ENCODE measurements at regions not wholly inside any gene's neighbourhood (a gene's known extent, or its start where the extent isn't known, plus 50 kb on each side); places are given as distances from the start of the nearest gene placed in this dataset.
"Not testable (repeated sequence)": the region's sequence is repeated elsewhere in the genome, so short reads cannot be mapped to it uniquely, and the experiment has no call there.

DNA sequence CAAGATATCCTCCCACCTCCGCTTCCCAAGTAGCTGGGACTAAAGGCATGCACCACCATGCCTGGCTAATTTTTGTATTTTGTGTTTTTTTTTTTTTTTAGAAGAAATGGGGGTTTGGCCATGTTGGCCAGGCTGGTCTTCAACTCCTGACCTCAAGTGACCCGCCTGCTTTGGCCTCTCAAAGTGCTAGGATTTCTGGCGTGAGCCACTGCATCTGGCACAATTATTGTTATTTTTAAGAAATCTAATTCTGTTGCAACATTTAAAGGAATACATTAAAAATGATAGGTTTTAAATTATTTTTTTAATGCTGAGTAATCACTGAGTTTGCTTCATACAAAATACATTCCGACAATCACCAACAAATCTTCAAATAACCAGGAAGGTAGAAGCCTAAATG lies 178.1 kb upstream of the SEMA3E start:
- DNase-seq: no peak

DNA sequence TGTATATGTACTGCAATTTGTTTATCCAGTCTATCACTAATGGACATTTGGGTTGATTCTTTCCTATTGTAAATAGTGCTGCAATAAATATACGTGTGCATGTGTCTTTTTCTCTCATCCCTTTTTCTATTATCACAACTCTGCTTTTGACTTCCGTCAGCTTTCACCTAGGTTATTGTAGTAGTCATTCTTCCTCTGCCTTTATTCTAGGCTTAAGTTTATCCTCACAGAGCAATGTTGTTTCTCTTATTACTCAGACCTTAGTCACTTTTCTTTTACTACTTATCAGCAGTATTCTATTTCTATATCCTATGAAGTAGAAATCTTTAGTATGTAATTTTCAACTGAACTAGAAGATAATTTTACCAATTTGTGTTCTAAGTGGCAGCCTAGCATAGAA lies 175.3 kb upstream of the SEMA3E start:
- DNase-seq: no peak

DNA sequence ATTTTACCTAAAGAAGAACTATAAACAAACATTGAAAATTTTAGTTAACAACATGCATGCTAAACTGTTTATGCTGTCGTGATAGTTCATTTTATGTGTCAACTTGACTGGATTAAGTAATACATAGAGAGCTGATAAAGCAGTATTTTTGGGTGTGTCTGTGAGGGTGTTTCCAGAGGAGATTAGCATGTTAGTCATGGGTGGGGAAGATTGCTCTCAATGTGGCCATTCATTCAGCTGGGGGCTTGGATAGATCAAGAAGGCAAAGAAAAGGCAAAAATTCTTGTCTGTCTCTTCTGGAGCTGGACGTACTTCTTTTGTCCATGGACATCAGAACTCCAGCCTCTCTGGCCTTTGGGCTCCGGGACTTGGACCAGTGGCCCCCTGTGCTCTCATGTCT lies 172.9 kb upstream of the SEMA3E start:
- DNase-seq: no peak

DNA sequence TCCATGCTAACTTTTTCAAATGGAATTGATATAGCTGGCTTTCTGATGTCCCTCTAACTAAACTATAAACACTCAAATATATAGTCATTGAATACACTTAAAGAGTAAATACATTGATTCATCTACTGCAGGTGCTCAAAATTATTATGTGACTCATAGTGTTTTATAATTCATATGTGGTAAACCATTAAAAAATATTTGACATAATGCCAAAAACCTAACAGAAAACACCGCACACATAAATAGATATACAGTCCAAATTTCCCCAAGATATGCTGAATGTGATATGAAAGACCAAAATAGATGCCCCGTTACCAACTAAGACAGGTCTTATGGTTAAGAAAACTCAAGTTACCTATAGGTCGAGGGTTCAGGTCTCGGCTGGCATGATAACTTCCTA lies 171.7 kb upstream of the SEMA3E start:
- no peak for DNase-seq

GRCh38 chr7:83819911-83820310 lies 171.0 kb upstream of the SEMA3E start:
- peak in 1 of 51 donors; percentile 1 for DNase-seq

DNA sequence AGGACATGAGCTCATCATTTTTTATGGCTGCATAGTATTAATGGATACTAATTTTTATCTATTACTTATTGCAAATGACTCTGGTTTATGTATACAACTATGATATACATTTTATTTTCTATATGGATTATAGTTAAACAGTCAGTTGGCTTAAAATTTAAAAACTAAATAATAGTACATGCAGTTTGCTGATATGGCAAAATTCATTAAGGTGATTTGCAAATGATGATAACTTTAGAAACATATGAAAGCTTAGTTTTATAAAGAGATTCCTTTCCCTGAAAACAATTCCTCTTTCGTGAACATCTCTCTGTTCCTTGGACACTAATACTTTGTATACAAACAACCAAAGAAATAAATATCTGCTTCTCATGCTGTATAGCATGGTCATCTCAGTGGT lies 165.5 kb upstream of the SEMA3E start:
- no peak for DNase-seq

- not testable (repeated sequence) for DNase-seq
Observed at GRCh38 chr7:83812563-83812962, 163.6 kb upstream of the SEMA3E start.

GRCh38 chr7:83808982-83809381 lies 160.0 kb upstream of the SEMA3E start:
- DNase-seq: no peak

DNA sequence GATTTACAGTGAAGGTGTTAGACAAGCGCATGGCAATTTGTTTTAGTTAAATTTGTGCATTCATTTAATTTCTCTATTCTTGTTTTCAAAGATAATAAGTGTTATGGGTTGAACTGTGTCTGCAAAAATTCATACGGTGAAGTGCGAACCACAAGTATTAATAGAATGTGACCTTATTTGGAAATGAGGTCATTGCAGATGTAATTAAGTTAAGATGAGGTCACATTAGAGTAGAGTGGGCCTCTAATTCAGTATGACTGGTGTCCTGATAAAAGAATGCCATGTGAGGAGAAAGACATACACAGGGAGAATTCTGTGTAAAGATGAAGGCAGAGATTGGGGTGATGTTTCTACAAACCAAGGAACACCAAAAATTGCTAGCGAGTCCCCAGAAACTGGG lies 158.8 kb upstream of the SEMA3E start:
- no peak for DNase-seq

- no peak for DNase-seq
Observed at GRCh38 chr7:83806538-83806937, 157.6 kb upstream of the SEMA3E start.

GRCh38 chr7:83799333-83799732 lies 150.4 kb upstream of the SEMA3E start:
- DNase-seq: no peak

DNA sequence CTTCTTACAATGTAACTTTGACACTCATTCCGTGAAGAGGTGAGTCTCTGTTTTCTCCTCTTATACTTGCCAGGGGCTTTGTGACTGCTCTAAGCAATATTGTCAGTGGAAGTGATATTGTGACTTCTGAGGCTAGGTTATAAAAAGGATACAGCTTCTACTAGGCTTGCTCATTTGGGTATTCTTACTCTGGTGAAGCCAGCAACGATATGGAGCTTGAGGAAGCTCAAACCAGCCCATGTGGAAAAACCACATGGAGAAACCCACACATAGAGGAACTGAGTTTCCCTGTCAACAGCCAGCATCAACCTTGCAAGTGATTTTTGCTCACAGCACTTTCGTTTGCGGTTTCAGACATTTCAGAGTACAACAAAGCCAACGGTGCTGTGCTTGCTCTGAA lies 149.6 kb upstream of the SEMA3E start:
- no peak for DNase-seq

- DNase-seq: no peak
Observed at GRCh38 chr7:83796760-83797159, 147.8 kb upstream of the SEMA3E start.

DNA sequence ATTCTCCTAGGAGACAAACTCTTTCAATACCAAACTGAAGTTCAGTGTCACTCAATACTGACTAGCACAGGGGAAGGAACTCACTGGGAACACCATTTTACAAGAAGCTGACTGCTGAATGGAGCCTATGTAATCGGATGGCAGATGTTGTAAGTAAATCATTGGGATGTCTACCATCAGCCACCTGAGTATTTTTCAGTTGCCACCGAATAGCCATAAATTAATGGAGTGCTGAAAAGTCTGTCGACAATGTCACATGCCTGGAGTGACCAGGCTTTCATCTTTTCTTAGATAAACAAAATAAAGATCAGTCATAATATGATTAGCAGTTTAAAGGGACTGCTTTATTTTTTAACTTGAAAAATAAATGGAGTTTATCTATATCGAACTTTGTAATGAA lies 145.9 kb upstream of the SEMA3E start:
- DNase-seq: no peak

GRCh38 chr7:83793558-83793957 lies 144.6 kb upstream of the SEMA3E start:
- no peak for DNase-seq

DNA sequence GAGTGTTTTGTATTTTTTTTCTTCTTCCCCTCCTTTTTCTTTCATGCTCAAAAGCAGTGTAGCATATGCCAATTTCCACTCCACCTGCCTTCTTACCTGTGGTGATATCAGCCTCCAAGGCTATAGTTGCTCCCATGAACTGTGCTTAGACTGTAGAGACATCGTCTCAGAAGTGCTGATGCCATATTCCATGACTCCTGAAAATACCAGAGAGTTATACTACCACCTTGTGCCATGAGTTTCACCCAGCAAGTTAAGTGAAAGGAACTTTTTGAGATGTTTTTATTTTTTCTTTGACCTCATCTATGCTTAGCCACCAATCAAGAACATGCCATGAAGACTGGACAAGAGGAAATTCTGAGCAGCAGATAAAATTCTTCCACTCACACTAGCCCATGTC lies 142.8 kb upstream of the SEMA3E start:
- no peak for DNase-seq

- DNase-seq: no peak
Observed at GRCh38 chr7:83786858-83787257, 137.9 kb upstream of the SEMA3E start.

GRCh38 chr7:83782628-83783027 lies 133.7 kb upstream of the SEMA3E start:
- no peak for DNase-seq

DNA sequence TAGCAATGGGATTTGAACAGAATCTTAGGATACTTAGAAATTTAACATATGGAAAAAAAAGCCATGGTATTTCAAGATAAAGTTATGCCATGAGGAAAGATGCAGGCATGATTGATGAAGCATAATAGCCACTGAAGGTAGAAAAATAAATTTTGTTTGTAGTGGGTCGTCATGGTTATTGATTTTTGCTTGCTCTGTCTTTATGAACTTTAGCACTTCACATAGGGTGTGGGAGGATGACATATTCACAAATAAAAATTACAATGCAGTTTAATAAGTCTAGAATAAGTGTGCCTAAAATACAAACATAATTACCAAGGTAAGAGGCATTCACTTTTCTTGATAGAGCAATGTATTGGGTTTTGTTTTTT lies 129.1 kb upstream of the SEMA3E start:
- DNase-seq: no peak

- DNase-seq: no peak
Observed at GRCh38 chr7:83777406-83778072, 128.6 kb upstream of the SEMA3E start.

DNA sequence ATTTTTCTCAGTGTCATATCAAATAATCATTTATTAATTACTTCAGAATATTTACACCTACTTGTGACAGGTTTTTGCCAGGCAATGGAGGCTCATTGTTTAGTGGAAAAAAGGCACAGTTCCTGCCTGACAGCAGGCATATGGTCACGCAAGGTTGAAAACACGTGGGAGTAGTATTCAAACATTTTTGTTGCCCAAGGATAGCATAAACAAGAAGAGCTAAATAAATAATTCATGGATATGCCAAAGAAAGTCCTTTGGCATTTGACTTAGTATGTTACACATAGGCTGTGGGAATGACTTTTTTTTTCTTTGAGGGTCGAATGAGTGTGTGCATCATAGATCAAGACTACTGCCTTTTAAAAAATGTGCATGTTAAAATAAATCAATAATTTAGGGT lies 120.5 kb upstream of the SEMA3E start:
- no peak for DNase-seq

DNA sequence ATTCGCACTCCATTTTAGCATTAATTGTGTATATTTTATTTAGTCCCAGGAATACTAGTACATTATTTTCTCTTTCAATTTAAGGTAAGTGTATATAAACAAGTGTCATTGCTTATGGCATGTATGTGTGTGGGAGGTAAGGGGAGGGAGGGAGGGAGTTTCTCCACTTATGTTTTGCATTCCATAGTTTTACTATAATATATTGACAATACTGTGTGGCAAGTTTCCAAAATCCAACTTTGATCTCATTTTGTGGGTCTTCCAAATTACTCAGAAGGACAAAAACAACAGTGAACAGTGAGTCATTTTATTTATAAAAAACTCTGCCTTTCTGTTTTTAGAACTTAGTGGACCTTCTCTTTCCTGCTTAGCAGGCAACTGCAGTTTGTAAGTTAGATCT lies 102.3 kb upstream of the SEMA3E start:
- no peak for DNase-seq

GRCh38 chr7:83749495-83749894 lies 100.6 kb upstream of the SEMA3E start:
- DNase-seq: no peak

- DNase-seq: no peak
Observed at GRCh38 chr7:83739527-83739926, 90.6 kb upstream of the SEMA3E start.
